A673 (cell line): ENCODE measurements at regions not wholly inside any gene's neighbourhood (a gene's known extent, or its start where the extent isn't known, plus 50 kb on each side); places are given as distances from the start of the nearest gene placed in this dataset.

ENCODE experiments used
- BruUV-seq: library from RNA; stranded (reverse); fragments of 400-500 nt; replicated peaks from 2 replicates; lab custom pipeline; 2021; lab: Mats Ljungman, UMichigan
- CTCF ChIA-PET: fragments of 300-600 bp; sonication (Branson Sonifier 250); formaldehyde crosslinking; loops from one replicate; lab custom pipeline; 2022; ENCODE audit warnings: antibody characterized with exemption; lab: Charles Lee
- POLR2A ChIA-PET: fragments of 300-600 bp; sonication (Branson Sonifier 250); formaldehyde crosslinking; loops from one replicate; lab custom pipeline; 2022; ENCODE audit warnings: antibody characterized with exemption; ENCODE audit not compliant: low non-redundant PET; lab: Charles Lee
- DNase-seq: peaks from one replicate; pipeline ENCODE4 v3.0.0-alpha.2; 2015; ENCODE audit warnings: low spot score
- H3K27ac ChIP-seq: fragments of 200-600 bp; sonication (generic); 2 replicates; pipeline ENCODE4 v1.5.1; 2016; ENCODE audit warnings: mixed run types, low read depth, mild to moderate bottlenecking, mixed read lengths, antibody characterized with exemption, low read length; ENCODE audit not compliant: poor library complexity, severe bottlenecking
- H3K27me3 ChIP-seq: fragments of 200-600 bp; sonication (generic); replicated peaks from 2 replicates; pipeline ENCODE4 v1.6.1; 2017; ENCODE audit warnings: mixed run types, low read depth, mild to moderate bottlenecking, mixed read lengths, antibody characterized with exemption, low read length; ENCODE audit not compliant: insufficient read depth, poor library complexity
- H3K36me3 ChIP-seq: fragments of 200-600 bp; sonication (generic); 2 replicates; pipeline ENCODE4 v1.6.1; 2016; ENCODE audit warnings: mixed run types, mild to moderate bottlenecking, mixed read lengths, antibody characterized with exemption, low read length; ENCODE audit not compliant: insufficient read depth, poor library complexity, severe bottlenecking
- H3K4me1 ChIP-seq: fragments of 200-600 bp; sonication (generic); 2 replicates; pipeline ENCODE4 v1.6.1; 2017; ENCODE audit warnings: mixed run types, mild to moderate bottlenecking, mixed read lengths, antibody characterized with exemption, low read length; ENCODE audit not compliant: insufficient read depth, poor library complexity, severe bottlenecking
- H3K4me3 ChIP-seq: fragments of 200-600 bp; sonication (generic); 2 replicates; pipeline ENCODE4 v1.5.1; 2016; ENCODE audit warnings: low read depth, mixed run types, mild to moderate bottlenecking, mixed read lengths, low read length; ENCODE audit not compliant: poor library complexity, severe bottlenecking
- H3K9me3 ChIP-seq: fragments of 200-600 bp; sonication (generic); 2 replicates; pipeline ENCODE4 v1.6.1; 2016; ENCODE audit warnings: mixed run types, low read depth, mild to moderate bottlenecking, mixed read lengths, antibody characterized with exemption, low read length; ENCODE audit not compliant: poor library complexity, severe bottlenecking
- CTCF ChIP-seq: fragments of 300-800, 200-600 bp; sonication (generic); conservative IDR thresholded peaks from 2 replicates; pipeline ENCODE4 v1.5.1; 2017; ENCODE audit warnings: low read depth, mild to moderate bottlenecking, antibody characterized with exemption, low read length, moderate library complexity, mixed read lengths
- EZH2 ChIP-seq: fragments of 200-600 bp; sonication (generic); IDR thresholded peaks from 2 replicates; pipeline ENCODE4 v1.6.1; 2017; ENCODE audit warnings: borderline replicate concordance, low read depth, mild to moderate bottlenecking, mixed read lengths, antibody characterized with exemption, low read length; ENCODE audit not compliant: poor library complexity, severe bottlenecking
- intact Hi-C: fragments of 100-400 bp; cut with micrococcal nuclease; formaldehyde crosslinking; loops from one replicate; pipeline ENCODE4 v1.10.0; 2022; ENCODE audit not compliant: unreplicated experiment

- ChIA-PET POLR2A (no interaction called here), CTCF (no interaction called here)
- Histone ChIP-seq H3K9me3 (no peaks in the 10 kb centered on the region), H3K4me3 (no peak overlapping the region), H3K4me1 (peaks cover 7% of the 10 kb centered on the region), H3K27ac (no peak overlapping the region), H3K27me3 (no peaks in the 10 kb centered on the region), H3K36me3 (no peaks in the 10 kb centered on the region)
- BruUV-seq = no TSS peak
- intact Hi-C loops = no loop called here
- TF ChIP-seq CTCF (no peak), EZH2 (no peak)
- DNase-seq = no peak
These were observed 122.7 kb downstream of the ANKRD50 start for GRCh38 chr4:124589786-124590185.

GRCh38 chr4:124590480-124590879 lies 122.1 kb downstream of the ANKRD50 start:
- no peaks in the 10 kb centered on the region for H3K36me3 ChIP-seq
- BruUV-seq = no TSS peak
- no peak for TF ChIP-seq CTCF
- no peak for TF ChIP-seq EZH2
- intact Hi-C loops = no loop called here
- ChIA-PET CTCF (no interaction called here), POLR2A (no interaction called here)
- no peaks in the 10 kb centered on the region for H3K9me3 ChIP-seq
- H3K27me3 ChIP-seq = no peaks in the 10 kb centered on the region
- H3K4me1 ChIP-seq = peaks cover 7% of the 10 kb centered on the region
- no peak for DNase-seq
- no peak overlapping the region for H3K4me3 ChIP-seq
- H3K27ac ChIP-seq = no peak overlapping the region

GRCh38 chr4:124591637-124592036 lies 120.9 kb downstream of the ANKRD50 start:
- Histone ChIP-seq H3K27ac (no peak overlapping the region), H3K9me3 (no peaks in the 10 kb centered on the region), H3K27me3 (no peaks in the 10 kb centered on the region), H3K4me3 (no peak overlapping the region), H3K36me3 (no peaks in the 10 kb centered on the region), H3K4me1 (peaks cover 7% of the 10 kb centered on the region)
- DNase-seq = no peak
- no TSS peak for BruUV-seq
- POLR2A ChIA-PET = interaction anchor here (0.7 kb wide), 1 partner anchor 40 kb away, joined by 5 read pairs; no protein-coding TSS in a partner anchor
- TF ChIP-seq EZH2 (no peak), CTCF (no peak)
- intact Hi-C loops = no loop called here
- CTCF ChIA-PET = no interaction called here
